ENCODE measurements at regions not wholly inside any gene's neighbourhood (a gene's known extent, or its start where the extent isn't known, plus 50 kb on each side); places are given as distances from the start of the nearest gene placed in this dataset.

DNA sequence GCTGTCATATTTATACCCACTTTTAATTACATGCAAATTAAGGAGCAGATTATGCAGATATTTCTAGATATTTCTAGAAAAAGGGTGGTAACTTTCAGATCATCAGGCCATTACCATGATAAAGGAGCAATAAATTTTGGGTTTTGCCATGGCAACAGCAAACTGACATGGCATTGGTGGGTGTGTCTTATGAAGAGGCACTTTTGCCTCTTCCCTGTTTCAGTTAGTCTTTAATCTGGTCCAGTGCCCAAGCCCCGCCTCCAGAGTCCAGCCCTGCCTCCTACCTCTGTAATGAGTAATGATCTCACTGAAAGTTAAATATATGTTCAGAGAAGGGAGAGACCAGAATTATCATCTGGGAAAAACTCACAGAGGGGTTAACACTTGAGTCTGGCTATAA is 124.8 kb downstream of the SCG2 start:
- Mint-ChIP-seq H3K4me1 (peaks cover 6% of the 10 kb centered on the region), H3K9me3 (no peaks in the 10 kb centered on the region; the same call in 1 of the 2 replicates), H3K27ac (no peak overlapping the region), H3K36me3 (no peaks in the 10 kb centered on the region), H3K4me3 (no peak overlapping the region), H3K27me3 (ENCODE audit: low read depth) (no peaks in the 10 kb centered on the region)
- ChIA-PET POLR2A (no interaction called here), CTCF (no interaction called here)
- TF ChIP-seq FOXK1 (CRISPR knock-in tag; IDR thresholded peaks at IDR 0.05), result no peak
- no peak for TF ChIP-seq CBFB (CRISPR knock-in tag; IDR thresholded peaks at IDR 0.05; ENCODE audit: low read depth)
- TF ChIP-seq RORB (CRISPR knock-in tag; IDR thresholded peaks at IDR 0.05), result no peak
- TF ChIP-seq, protein P1, sequence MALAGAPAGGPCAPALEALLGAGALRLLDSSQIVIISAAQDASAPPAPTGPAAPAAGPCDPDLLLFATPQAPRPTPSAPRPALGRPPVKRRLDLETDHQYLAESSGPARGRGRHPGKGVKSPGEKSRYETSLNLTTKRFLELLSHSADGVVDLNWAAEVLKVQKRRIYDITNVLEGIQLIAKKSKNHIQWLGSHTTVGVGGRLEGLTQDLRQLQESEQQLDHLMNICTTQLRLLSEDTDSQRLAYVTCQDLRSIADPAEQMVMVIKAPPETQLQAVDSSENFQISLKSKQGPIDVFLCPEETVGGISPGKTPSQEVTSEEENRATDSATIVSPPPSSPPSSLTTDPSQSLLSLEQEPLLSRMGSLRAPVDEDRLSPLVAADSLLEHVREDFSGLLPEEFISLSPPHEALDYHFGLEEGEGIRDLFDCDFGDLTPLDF (CRISPR knock-in tag; IDR thresholded peaks at IDR 0.05), result no peak
- ATAC-seq (no peak), DNase-seq (ENCODE audit: low spot score) (no peak)

DNA sequence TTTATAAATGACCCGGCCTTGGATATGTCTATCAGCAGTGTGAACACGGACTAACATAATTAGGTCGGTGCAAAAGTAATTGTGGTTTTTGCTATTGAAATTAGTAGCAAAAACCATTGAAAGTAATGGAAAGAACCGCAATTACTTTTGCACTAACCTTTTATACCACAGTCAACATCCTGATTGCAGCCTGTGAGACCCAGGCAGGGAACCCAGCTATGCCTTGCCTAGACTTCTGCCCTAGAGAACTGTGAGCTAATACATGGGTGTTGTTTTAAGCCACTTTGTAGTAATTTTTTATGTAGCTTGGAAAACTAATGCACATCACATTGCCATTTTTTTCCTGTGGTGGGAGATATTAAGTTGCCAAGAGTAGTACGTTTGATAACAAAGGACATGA is 120.7 kb downstream of the SCG2 start:
- H3K27me3 Mint-ChIP-seq (ENCODE audit: low read depth), result no peaks in the 10 kb centered on the region; the same call in 1 of the 2 replicates
- ChIA-PET CTCF (no interaction called here), POLR2A (no interaction called here)
- H3K4me1 Mint-ChIP-seq, result no peaks in the 10 kb centered on the region
- H3K9me3 Mint-ChIP-seq, result no peaks in the 10 kb centered on the region; the same call in 1 of the 2 replicates
- H3K36me3 Mint-ChIP-seq, result no peaks in the 10 kb centered on the region
- no peak for DNase-seq (ENCODE audit: low spot score)
- no peak overlapping the region for H3K27ac Mint-ChIP-seq
- H3K4me3 Mint-ChIP-seq, result no peak overlapping the region
- TF ChIP-seq FOXJ3 (CRISPR knock-in tag; IDR thresholded peaks at IDR 0.05; ENCODE audit: borderline replicate concordance) (no peak), ZNF219 (CRISPR knock-in tag; IDR thresholded peaks at IDR 0.05; ENCODE audit: borderline replicate concordance) (no peak), JAZF1 (CRISPR knock-in tag; IDR thresholded peaks at IDR 0.05) (no peak), TP53 (CRISPR knock-in tag; IDR thresholded peaks at IDR 0.05) (no peak)
- TF ChIP-seq, protein P2, sequence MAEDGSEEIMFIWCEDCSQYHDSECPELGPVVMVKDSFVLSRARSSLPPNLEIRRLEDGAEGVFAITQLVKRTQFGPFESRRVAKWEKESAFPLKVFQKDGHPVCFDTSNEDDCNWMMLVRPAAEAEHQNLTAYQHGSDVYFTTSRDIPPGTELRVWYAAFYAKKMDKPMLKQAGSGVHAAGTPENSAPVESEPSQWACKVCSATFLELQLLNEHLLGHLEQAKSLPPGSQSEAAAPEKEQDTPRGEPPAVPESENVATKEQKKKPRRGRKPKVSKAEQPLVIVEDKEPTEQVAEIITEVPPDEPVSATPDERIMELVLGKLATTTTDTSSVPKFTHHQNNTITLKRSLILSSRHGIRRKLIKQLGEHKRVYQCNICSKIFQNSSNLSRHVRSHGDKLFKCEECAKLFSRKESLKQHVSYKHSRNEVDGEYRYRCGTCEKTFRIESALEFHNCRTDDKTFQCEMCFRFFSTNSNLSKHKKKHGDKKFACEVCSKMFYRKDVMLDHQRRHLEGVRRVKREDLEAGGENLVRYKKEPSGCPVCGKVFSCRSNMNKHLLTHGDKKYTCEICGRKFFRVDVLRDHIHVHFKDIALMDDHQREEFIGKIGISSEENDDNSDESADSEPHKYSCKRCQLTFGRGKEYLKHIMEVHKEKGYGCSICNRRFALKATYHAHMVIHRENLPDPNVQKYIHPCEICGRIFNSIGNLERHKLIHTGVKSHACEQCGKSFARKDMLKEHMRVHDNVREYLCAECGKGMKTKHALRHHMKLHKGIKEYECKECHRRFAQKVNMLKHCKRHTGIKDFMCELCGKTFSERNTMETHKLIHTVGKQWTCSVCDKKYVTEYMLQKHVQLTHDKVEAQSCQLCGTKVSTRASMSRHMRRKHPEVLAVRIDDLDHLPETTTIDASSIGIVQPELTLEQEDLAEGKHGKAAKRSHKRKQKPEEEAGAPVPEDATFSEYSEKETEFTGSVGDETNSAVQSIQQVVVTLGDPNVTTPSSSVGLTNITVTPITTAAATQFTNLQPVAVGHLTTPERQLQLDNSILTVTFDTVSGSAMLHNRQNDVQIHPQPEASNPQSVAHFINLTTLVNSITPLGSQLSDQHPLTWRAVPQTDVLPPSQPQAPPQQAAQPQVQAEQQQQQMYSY (CRISPR knock-in tag; IDR thresholded peaks at IDR 0.05), result no peak
- TF ChIP-seq, protein P3, sequence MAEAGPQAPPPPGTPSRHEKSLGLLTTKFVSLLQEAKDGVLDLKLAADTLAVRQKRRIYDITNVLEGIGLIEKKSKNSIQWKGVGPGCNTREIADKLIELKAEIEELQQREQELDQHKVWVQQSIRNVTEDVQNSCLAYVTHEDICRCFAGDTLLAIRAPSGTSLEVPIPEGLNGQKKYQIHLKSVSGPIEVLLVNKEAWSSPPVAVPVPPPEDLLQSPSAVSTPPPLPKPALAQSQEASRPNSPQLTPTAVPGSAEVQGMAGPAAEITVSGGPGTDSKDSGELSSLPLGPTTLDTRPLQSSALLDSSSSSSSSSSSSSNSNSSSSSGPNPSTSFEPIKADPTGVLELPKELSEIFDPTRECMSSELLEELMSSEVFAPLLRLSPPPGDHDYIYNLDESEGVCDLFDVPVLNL (CRISPR knock-in tag; IDR thresholded peaks at IDR 0.05; ENCODE audit: borderline replicate concordance, low read depth), result no peak
- TF ChIP-seq, protein P4, sequence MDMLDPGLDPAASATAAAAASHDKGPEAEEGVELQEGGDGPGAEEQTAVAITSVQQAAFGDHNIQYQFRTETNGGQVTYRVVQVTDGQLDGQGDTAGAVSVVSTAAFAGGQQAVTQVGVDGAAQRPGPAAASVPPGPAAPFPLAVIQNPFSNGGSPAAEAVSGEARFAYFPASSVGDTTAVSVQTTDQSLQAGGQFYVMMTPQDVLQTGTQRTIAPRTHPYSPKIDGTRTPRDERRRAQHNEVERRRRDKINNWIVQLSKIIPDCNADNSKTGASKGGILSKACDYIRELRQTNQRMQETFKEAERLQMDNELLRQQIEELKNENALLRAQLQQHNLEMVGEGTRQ (CRISPR knock-in tag; IDR thresholded peaks at IDR 0.05), result no peak
- TF ChIP-seq, protein P5, sequence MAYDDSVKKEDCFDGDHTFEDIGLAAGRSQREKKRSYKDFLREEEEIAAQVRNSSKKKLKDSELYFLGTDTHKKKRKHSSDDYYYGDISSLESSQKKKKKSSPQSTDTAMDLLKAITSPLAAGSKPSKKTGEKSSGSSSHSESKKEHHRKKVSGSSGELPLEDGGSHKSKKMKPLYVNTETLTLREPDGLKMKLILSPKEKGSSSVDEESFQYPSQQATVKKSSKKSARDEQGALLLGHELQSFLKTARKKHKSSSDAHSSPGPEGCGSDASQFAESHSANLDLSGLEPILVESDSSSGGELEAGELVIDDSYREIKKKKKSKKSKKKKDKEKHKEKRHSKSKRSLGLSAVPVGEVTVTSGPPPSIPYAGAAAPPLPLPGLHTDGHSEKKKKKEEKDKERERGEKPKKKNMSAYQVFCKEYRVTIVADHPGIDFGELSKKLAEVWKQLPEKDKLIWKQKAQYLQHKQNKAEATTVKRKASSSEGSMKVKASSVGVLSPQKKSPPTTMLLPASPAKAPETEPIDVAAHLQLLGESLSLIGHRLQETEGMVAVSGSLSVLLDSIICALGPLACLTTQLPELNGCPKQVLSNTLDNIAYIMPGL (CRISPR knock-in tag; IDR thresholded peaks at IDR 0.05), result no peak
- no peak for ATAC-seq

DNA sequence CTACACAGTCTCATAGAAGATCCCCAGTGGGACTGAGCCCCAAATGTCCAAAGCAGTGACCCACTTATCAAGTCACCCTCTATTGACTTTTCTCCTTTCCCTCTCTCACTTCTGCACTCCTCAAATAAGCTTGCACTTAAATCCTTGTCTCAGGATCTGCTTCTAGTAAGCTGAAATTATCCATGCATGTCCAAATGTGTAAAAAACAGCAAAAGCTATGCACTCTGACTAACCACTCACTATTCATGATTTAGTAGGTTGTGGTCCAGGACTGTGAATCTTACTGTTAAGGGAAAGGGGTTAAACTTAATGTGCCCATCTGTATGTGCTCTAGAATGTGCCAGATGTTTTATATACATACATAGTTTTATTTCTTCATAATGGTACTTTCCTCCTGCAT is 115.4 kb downstream of the SCG2 start:
- ChIA-PET CTCF (no interaction called here), POLR2A (no interaction called here)
- Mint-ChIP-seq H3K27ac (no peak overlapping the region), H3K36me3 (no peaks in the 10 kb centered on the region), H3K4me3 (no peak overlapping the region), H3K4me1 (peaks cover 7% of the 10 kb centered on the region), H3K27me3 (ENCODE audit: low read depth) (no peaks in the 10 kb centered on the region; the same call in 1 of the 2 replicates), H3K9me3 (peaks cover 14% of the 10 kb centered on the region)
- ATAC-seq (no peak), DNase-seq (ENCODE audit: low spot score) (no peak)
- TF ChIP-seq ZNF219 (CRISPR knock-in tag; IDR thresholded peaks at IDR 0.05; ENCODE audit: borderline replicate concordance), result no peak
- TF ChIP-seq, protein P3 (CRISPR knock-in tag; IDR thresholded peaks at IDR 0.05; ENCODE audit: borderline replicate concordance, low read depth), result no peak
- TF ChIP-seq, protein P4 (CRISPR knock-in tag; IDR thresholded peaks at IDR 0.05), result no peak
- TF ChIP-seq, protein P6, sequence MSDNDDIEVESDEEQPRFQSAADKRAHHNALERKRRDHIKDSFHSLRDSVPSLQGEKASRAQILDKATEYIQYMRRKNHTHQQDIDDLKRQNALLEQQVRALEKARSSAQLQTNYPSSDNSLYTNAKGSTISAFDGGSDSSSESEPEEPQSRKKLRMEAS (CRISPR knock-in tag; IDR thresholded peaks at IDR 0.05), result no peak
- TF ChIP-seq TCF7 (CRISPR knock-in tag; IDR thresholded peaks at IDR 0.05; ENCODE audit: low read depth), result no peak
- no peak for TF ChIP-seq NR2C2 (CRISPR knock-in tag; IDR thresholded peaks at IDR 0.05)
- no peak for TF ChIP-seq SMAD4 (CRISPR knock-in tag; IDR thresholded peaks at IDR 0.05)
- TF ChIP-seq TEAD4 (CRISPR knock-in tag; IDR thresholded peaks at IDR 0.05), result no peak
- TF ChIP-seq CBFB (CRISPR knock-in tag; IDR thresholded peaks at IDR 0.05; ENCODE audit: low read depth), result no peak
- TF ChIP-seq ATF1 (CRISPR knock-in tag; IDR thresholded peaks at IDR 0.05), result no peak
- TF ChIP-seq, protein P7, sequence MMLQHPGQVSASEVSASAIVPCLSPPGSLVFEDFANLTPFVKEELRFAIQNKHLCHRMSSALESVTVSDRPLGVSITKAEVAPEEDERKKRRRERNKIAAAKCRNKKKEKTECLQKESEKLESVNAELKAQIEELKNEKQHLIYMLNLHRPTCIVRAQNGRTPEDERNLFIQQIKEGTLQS (CRISPR knock-in tag; conservative IDR thresholded peaks at IDR 0.05), result no peak
- TF ChIP-seq SOX15 (CRISPR knock-in tag; IDR thresholded peaks at IDR 0.05), result no peak
- no peak for TF ChIP-seq RORB (CRISPR knock-in tag; IDR thresholded peaks at IDR 0.05)
- no peak for TF ChIP-seq MXD4 (CRISPR knock-in tag; IDR thresholded peaks at IDR 0.05; ENCODE audit: borderline replicate concordance)
